Loucy (cell line): ENCODE measurements at regions not wholly inside any gene's neighbourhood (a gene's known extent, or its start where the extent isn't known, plus 50 kb on each side); places are given as distances from the start of the nearest gene placed in this dataset.

Experiments
- CTCF ChIP-seq: fragments of 200-600 bp; sonication (generic); conservative IDR thresholded peaks from 2 replicates; pipeline ENCODE4 v1.5.1; 2014; ENCODE audit warnings: mild to moderate bottlenecking, antibody characterized with exemption, low read length
- EZH2phosphoT487 ChIP-seq: fragments of 200-600 bp; IDR thresholded peaks from 2 replicates; pipeline ENCODE4 v1.6.1; 2018; ENCODE audit warnings: antibody characterized with exemption, mild to moderate bottlenecking, moderate library complexity, borderline replicate concordance

- TF ChIP-seq CTCF, result no peak
- no peak for TF ChIP-seq EZH2phosphoT487
These were observed 112.1 kb upstream of the FOXF1 start for GRCh38 chr16:86398201-86398600.
